ENCODE measurements at regions not wholly inside any gene's neighbourhood (a gene's known extent, or its start where the extent isn't known, plus 50 kb on each side); places are given as distances from the start of the nearest gene placed in this dataset.

- Histone ChIP-seq H3K9ac (ENCODE audit: low read length) (no peak overlapping the region), H4K20me1 (ENCODE audit: insufficient read depth) (no peaks in the 10 kb centered on the region), H3K27ac (ENCODE audit: low read length) (no peak overlapping the region), H2AFZ (ENCODE audit: low read depth, low read length) (no peak overlapping the region), H3K9me2 (ENCODE audit: insufficient read depth, low read length) (no peaks in the 10 kb centered on the region), H3K27me3 (ENCODE audit: insufficient read depth, low read depth, low read length) (no peaks in the 10 kb centered on the region), H3K4me3 (ENCODE audit: low read length) (no peak overlapping the region), H3K36me3 (ENCODE audit: insufficient read depth, low read length) (no peaks in the 10 kb centered on the region), H3K9me3 (ENCODE audit: low read length) (no peaks in the 10 kb centered on the region), H3K4me2 (ENCODE audit: low read length) (no peak overlapping the region), H3F3A (ENCODE audit: insufficient read depth, low read length, poor library complexity, severe bottlenecking) (no peaks in the 10 kb centered on the region), H3K79me2 (replicated peaks; ENCODE audit: insufficient read depth, low read length) (no peaks in the 10 kb centered on the region)
- TF ChIP-seq TAF1 (IDR thresholded peaks at IDR 0.05; ENCODE audit: low read depth) (no peak), EP300 (conservative IDR thresholded peaks at IDR 0.05; ENCODE audit: poor library complexity, severe bottlenecking) (no peak), POLR2AphosphoS5 (IDR thresholded peaks at IDR 0.05) (no peak), EZH2 (IDR thresholded peaks at IDR 0.05; ENCODE audit: borderline replicate concordance, insufficient read depth, low read length, poor library complexity, severe bottlenecking) (no peak), MXI1 (conservative IDR thresholded peaks at IDR 0.05; ENCODE audit: poor library complexity, severe bottlenecking) (no peak), SMC3 (conservative IDR thresholded peaks at IDR 0.05; ENCODE audit: poor library complexity) (no peak), CTCF (IDR thresholded peaks at IDR 0.05; ENCODE audit: poor library complexity, severe bottlenecking) (no peak), RAD21 (conservative IDR thresholded peaks at IDR 0.05) (no peak)
- TF ChIP-seq, protein P1, sequence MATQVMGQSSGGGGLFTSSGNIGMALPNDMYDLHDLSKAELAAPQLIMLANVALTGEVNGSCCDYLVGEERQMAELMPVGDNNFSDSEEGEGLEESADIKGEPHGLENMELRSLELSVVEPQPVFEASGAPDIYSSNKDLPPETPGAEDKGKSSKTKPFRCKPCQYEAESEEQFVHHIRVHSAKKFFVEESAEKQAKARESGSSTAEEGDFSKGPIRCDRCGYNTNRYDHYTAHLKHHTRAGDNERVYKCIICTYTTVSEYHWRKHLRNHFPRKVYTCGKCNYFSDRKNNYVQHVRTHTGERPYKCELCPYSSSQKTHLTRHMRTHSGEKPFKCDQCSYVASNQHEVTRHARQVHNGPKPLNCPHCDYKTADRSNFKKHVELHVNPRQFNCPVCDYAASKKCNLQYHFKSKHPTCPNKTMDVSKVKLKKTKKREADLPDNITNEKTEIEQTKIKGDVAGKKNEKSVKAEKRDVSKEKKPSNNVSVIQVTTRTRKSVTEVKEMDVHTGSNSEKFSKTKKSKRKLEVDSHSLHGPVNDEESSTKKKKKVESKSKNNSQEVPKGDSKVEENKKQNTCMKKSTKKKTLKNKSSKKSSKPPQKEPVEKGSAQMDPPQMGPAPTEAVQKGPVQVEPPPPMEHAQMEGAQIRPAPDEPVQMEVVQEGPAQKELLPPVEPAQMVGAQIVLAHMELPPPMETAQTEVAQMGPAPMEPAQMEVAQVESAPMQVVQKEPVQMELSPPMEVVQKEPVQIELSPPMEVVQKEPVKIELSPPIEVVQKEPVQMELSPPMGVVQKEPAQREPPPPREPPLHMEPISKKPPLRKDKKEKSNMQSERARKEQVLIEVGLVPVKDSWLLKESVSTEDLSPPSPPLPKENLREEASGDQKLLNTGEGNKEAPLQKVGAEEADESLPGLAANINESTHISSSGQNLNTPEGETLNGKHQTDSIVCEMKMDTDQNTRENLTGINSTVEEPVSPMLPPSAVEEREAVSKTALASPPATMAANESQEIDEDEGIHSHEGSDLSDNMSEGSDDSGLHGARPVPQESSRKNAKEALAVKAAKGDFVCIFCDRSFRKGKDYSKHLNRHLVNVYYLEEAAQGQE (IDR thresholded peaks at IDR 0.05; ENCODE audit: borderline replicate concordance): no peak
Observed at GRCh38 chr5:101785090-101785489, 511.0 kb downstream of the SLCO4C1 start.

DNA sequence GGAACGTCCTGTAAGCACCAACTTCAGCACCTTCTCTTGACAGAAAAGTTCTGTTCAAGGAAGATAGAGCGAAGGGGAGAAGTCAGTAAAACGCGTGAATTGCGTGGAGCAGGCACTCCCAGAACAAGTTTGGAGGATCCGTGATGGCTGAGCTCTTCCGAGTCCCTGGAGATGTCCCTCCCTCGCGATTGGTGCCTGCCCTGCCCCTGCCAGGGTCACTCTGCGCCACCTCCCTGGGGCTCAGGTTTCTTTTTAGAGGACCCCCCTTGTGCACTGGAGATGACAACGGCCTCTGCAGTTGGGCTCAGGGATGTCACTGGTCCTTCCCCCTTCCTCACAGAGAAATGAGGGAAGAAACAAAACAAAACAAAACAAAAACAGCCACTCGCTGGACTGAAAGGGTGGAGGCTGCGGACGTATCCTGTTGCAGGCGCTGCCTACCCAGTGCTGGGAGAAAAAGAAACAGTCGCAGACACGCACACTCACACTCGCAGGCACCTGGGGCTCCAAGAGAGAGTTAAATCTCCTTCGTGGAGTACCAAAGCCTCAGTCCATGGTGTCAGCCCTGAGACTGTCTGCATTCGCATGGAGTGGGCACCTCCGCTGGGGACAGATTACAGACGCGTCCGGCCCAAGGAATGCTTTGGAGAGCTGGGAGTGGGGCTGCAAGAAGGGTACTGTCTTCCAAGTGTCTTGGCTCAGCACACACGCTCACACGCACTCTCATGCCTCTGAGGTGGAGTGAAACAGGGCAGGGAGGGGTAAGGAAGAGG, 512.7 kb downstream of the SLCO4C1 start:
- H2AFZ ChIP-seq (ENCODE audit: low read depth, low read length): no peak overlapping the region
- TF ChIP-seq POLR2AphosphoS5 (IDR thresholded peaks at IDR 0.05) (no peak), TAF1 (IDR thresholded peaks at IDR 0.05; ENCODE audit: low read depth) (no peak), CTCF (IDR thresholded peaks at IDR 0.05; ENCODE audit: poor library complexity, severe bottlenecking) (no peak), EP300 (conservative IDR thresholded peaks at IDR 0.05; ENCODE audit: poor library complexity, severe bottlenecking) (no peak), SMC3 (conservative IDR thresholded peaks at IDR 0.05; ENCODE audit: poor library complexity) (no peak), RAD21 (conservative IDR thresholded peaks at IDR 0.05) (no peak), EZH2 (IDR thresholded peaks at IDR 0.05; ENCODE audit: borderline replicate concordance, insufficient read depth, low read length, poor library complexity, severe bottlenecking) (no peak), MXI1 (conservative IDR thresholded peaks at IDR 0.05; ENCODE audit: poor library complexity, severe bottlenecking) (no peak)
- TF ChIP-seq, protein P1 (IDR thresholded peaks at IDR 0.05; ENCODE audit: borderline replicate concordance): no peak
- H3K4me3 ChIP-seq (ENCODE audit: low read length): no peak overlapping the region
- H3F3A ChIP-seq (ENCODE audit: insufficient read depth, low read length, poor library complexity, severe bottlenecking): no peaks in the 10 kb centered on the region
- H4K20me1 ChIP-seq (ENCODE audit: insufficient read depth): no peaks in the 10 kb centered on the region
- H3K4me2 ChIP-seq (ENCODE audit: low read length): no peak overlapping the region
- no peaks in the 10 kb centered on the region for H3K36me3 ChIP-seq (ENCODE audit: insufficient read depth, low read length)
- H3K79me2 ChIP-seq (replicated peaks; ENCODE audit: insufficient read depth, low read length): no peaks in the 10 kb centered on the region
- H3K9ac ChIP-seq (ENCODE audit: low read length): no peak overlapping the region
- H3K9me3 ChIP-seq (ENCODE audit: low read length): no peaks in the 10 kb centered on the region
- no peaks in the 10 kb centered on the region for H3K27me3 ChIP-seq (ENCODE audit: insufficient read depth, low read depth, low read length)
- H3K27ac ChIP-seq (ENCODE audit: low read length): no peak overlapping the region
- no peaks in the 10 kb centered on the region for H3K9me2 ChIP-seq (ENCODE audit: insufficient read depth, low read length)
